ENCODE measurements at regions not wholly inside any gene's neighbourhood (a gene's known extent, or its start where the extent isn't known, plus 50 kb on each side); places are given as distances from the start of the nearest gene placed in this dataset.

DNA sequence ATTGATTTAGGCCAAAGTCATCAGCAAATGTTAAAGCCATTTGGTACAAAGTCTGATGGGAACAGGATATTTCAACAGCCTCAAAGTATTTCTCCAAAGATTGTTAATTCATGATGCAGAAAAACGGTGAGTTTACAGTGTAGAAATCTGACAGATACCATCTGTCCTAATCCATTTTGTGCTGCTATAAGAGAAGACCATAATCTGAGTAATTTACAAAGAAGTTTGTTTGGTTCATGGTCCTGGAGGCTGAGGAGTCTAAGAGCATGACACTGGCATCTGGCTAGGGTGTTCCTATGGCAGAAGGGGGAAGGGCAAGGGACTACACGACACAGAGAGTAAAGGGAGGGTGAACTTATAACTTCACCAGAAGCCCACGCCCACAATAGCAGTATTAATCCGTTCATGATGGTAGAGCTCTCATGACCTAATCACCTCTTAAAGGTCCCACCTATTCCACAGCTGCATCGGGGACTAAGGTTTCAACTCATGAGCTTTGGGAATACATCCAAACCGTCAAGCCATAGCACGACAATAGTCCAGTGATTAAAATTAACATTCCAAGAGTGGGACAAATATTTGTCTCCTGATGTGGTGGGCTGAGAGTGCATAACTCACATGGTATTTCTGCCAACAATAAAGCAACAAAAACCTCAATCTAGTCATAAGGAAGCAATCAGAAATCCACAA is 298.6 kb upstream of the AKR1E2 start:
- TF ChIP-seq GATA2 (IDR thresholded peaks at IDR 0.05; ENCODE audit: low read depth, low read length) (no peak), GATA3 (IDR thresholded peaks at IDR 0.05; ENCODE audit: low read depth, low read length) (no peak)

Data from SH-SY5Y (cell line).